B cell (primary cell): ENCODE measurements at regions not wholly inside any gene's neighbourhood (a gene's known extent, or its start where the extent isn't known, plus 50 kb on each side); places are given as distances from the start of the nearest gene placed in this dataset.

ENCODE experiments used
- ATAC-seq: fragments of 200-7000 bp; cut with Tn5 transposase; one replicate; pipeline ENCODE4 v1.10.0; 2021; ENCODE audit warnings: low read depth, mild to moderate bottlenecking, moderate number of reproducible peaks, moderate library complexity
- CTCF ChIA-PET: fragments of 350-600 bp; sonication (Branson Sonifier 250); formaldehyde crosslinking; loops from one replicate; lab custom pipeline; 2021; ENCODE audit warnings: antibody characterized with exemption, inconsistent platforms; lab: Charles Lee
- POLR2A ChIA-PET: fragments of 350-600 bp; sonication (Branson Sonifier 250); formaldehyde crosslinking; loops from one replicate; lab custom pipeline; 2021; ENCODE audit warnings: antibody characterized with exemption; lab: Charles Lee
- DNase-seq: peaks from one replicate; pipeline ENCODE4 v3.0.0; 2013
- H2AFZ ChIP-seq: 2 replicates; pipeline ENCODE4 v1.6.1; 2012; ENCODE audit warnings: mild to moderate bottlenecking, low read depth, low read length; ENCODE audit not compliant: insufficient read depth, poor library complexity, severe bottlenecking
- H3K27ac ChIP-seq, 2 donors: 1 replicate in 1 of 2; 2 replicates in 1 of 2; pipeline ENCODE4 v1.5.1; 2012 to 2013; ENCODE audit warnings: low read length in 2 of 2, mild to moderate bottlenecking in 2 of 2, moderate library complexity in 1 of 2
- H3K27me3 ChIP-seq, 4 experiments: fragments of 200-600 bp in 1 of 4; sonication (generic) in 1 of 4; replicated peaks in 1 of 4; 1 replicate in 2 of 4; 2 replicates in 2 of 4; pipeline versions ENCODE4 v1.6.1 to v1.7.0; 2013 to 2016; ENCODE audit warnings: low read length in 3 of 4, mild to moderate bottlenecking in 2 of 4, mixed read lengths in 1 of 4, moderate library complexity in 1 of 4; ENCODE audit not compliant: insufficient read depth in 4 of 4, control insufficient read depth in 3 of 4; ENCODE audit errors: control extremely low read depth in 1 of 4
- H3K36me3 ChIP-seq, 2 experiments: replicated peaks in 1 of 2; 1 replicate in 1 of 2; 2 replicates in 1 of 2; pipeline versions ENCODE4 v1.6.1 to v1.7.1; 2013; ENCODE audit warnings: low read length in 1 of 2; ENCODE audit not compliant: insufficient read depth in 2 of 2, control insufficient read depth in 1 of 2; ENCODE audit errors: control extremely low read depth in 1 of 2, extremely low read depth in 1 of 2
- H3K4me1 ChIP-seq, 2 donors: fragments of 200-600 bp in 1 of 2; sonication (generic) in 1 of 2; 1 replicate in 1 of 2; 2 replicates in 1 of 2; pipeline versions ENCODE4 v1.5.1 to v1.6.1; 2013 to 2017; ENCODE audit warnings: low read length in 2 of 2; ENCODE audit not compliant: control insufficient read depth in 2 of 2, insufficient read depth in 2 of 2
- H3K4me2 ChIP-seq: replicated peaks from 2 replicates; pipeline ENCODE3; 2012; ENCODE audit warnings: mild to moderate bottlenecking, low read depth, low read length; ENCODE audit not compliant: poor library complexity, severe bottlenecking
- H3K4me3 ChIP-seq, 5 experiments: fragments of 200-600 bp in 1 of 5; sonication (generic) in 1 of 5; 1 replicate in 3 of 5; 2 replicates in 2 of 5; pipeline versions ENCODE4 v1.5.1 to v1.7.0; 2011 to 2016; ENCODE audit warnings: low read length in 4 of 5, mild to moderate bottlenecking in 4 of 5, low read depth in 2 of 5, control low read depth in 1 of 5, moderate library complexity in 1 of 5; ENCODE audit not compliant: insufficient read depth in 1 of 5; ENCODE audit errors: control extremely low read depth in 1 of 5, extremely low read depth in 1 of 5
- H3K79me2 ChIP-seq: fragments of 200-600 bp; sonication (generic); one replicate; pipeline ENCODE4 v1.6.0; 2016; ENCODE audit warnings: low read length; ENCODE audit not compliant: control insufficient read depth, insufficient read depth
- H3K9ac ChIP-seq: fragments of 200-600 bp; sonication (generic); 2 replicates; pipeline ENCODE4 v1.6.1; 2017; ENCODE audit warnings: mild to moderate bottlenecking, low read length, moderate library complexity
- H3K9me3 ChIP-seq, 3 donors: one replicate each; pipeline versions ENCODE4 v1.6.1 to v1.7.1; 2013; ENCODE audit warnings: low read length in 2 of 3; ENCODE audit not compliant: control insufficient read depth in 2 of 3, insufficient read depth in 1 of 3; ENCODE audit errors: control extremely low read depth in 1 of 3
- H4K20me1 ChIP-seq: 2 replicates; pipeline ENCODE4 v1.6.0; 2012; ENCODE audit warnings: mild to moderate bottlenecking, low read length; ENCODE audit not compliant: insufficient read depth, control insufficient read depth, poor library complexity, severe bottlenecking
- H3K27ac Mint-ChIP-seq: one replicate; pipeline ENCODE4 v1.8.0; 2021; ENCODE audit warnings: mixed read lengths
- H3K27me3 Mint-ChIP-seq: one replicate; pipeline ENCODE4 v1.8.0; 2021; ENCODE audit warnings: mixed read lengths
- H3K4me1 Mint-ChIP-seq: one replicate; pipeline ENCODE4 v1.8.0; 2021; ENCODE audit warnings: mixed read lengths
- H3K4me3 Mint-ChIP-seq: one replicate; pipeline ENCODE4 v1.8.0; 2021; ENCODE audit warnings: mixed read lengths
- H3K9me3 Mint-ChIP-seq: one replicate; pipeline ENCODE4 v1.8.0; 2022; ENCODE audit warnings: mixed read lengths; ENCODE audit not compliant: insufficient read depth
- EZH2 ChIP-seq: IDR thresholded peaks from 2 replicates; pipeline ENCODE4 v1.6.1; 2012; ENCODE audit warnings: borderline replicate concordance, low read depth, mild to moderate bottlenecking, moderate library complexity, low read length; ENCODE audit not compliant: insufficient read depth, poor library complexity, severe bottlenecking
- WGBS: methylation state at CpG from one replicate; pipeline ENCODE4 v1.1.5; 2013; ENCODE audit warnings: missing lambda C conversion rate; ENCODE audit not compliant: insufficient coverage; 5-methylcytosine and 5-hydroxymethylcytosine counted together
- intact Hi-C: fragments of 100-400 bp; cut with micrococcal nuclease; formaldehyde crosslinking; loops from one replicate; pipeline ENCODE4 v1.10.0; 2022
- TF ChIP-seq, protein P1 (sequence below): fragments of 200-600 bp; IDR thresholded peaks from one replicate; pipeline ENCODE4 v1.8.0; 2022; ENCODE audit warnings: antibody characterized with exemption, mild to moderate bottlenecking

DNA sequence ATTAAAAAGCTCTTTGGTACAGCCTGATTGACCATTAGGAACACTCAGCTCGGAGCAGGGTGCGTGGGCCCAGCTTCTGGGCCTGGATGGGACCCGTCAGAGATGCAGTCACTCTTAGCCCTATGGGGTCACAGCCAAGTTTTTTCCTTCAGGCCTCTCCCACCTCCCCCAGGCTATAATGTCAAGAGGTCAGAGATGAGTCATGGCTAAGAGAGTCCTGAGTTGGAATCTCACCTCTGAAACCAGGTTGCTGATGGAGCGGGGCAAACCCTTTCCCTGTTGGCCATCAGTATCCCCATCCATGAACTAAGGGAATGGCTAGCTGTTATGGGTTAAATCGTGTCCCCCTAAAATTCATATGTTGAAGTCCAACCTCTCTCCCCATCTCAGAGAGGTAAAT, 195.9 kb upstream of the POU3F1 start:
- peaks cover 0 to 3% (median 0%) of the 10 kb centered on the region in 4 experiments for H3K27me3 ChIP-seq
- DNase-seq (no peak), ATAC-seq (no peak)
- no peaks in the 10 kb centered on the region for H3K4me1 ChIP-seq
- H3K36me3 ChIP-seq, result no peaks in the 10 kb centered on the region
- Mint-ChIP-seq H3K4me1 (no peaks in the 10 kb centered on the region), H3K27ac (no peak overlapping the region), H3K4me3 (no peak overlapping the region), H3K9me3 (no peaks in the 10 kb centered on the region), H3K27me3 (peaks cover 3% of the 10 kb centered on the region)
- TF ChIP-seq, protein P1, sequence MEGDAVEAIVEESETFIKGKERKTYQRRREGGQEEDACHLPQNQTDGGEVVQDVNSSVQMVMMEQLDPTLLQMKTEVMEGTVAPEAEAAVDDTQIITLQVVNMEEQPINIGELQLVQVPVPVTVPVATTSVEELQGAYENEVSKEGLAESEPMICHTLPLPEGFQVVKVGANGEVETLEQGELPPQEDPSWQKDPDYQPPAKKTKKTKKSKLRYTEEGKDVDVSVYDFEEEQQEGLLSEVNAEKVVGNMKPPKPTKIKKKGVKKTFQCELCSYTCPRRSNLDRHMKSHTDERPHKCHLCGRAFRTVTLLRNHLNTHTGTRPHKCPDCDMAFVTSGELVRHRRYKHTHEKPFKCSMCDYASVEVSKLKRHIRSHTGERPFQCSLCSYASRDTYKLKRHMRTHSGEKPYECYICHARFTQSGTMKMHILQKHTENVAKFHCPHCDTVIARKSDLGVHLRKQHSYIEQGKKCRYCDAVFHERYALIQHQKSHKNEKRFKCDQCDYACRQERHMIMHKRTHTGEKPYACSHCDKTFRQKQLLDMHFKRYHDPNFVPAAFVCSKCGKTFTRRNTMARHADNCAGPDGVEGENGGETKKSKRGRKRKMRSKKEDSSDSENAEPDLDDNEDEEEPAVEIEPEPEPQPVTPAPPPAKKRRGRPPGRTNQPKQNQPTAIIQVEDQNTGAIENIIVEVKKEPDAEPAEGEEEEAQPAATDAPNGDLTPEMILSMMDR, result no peak
- TF ChIP-seq EZH2, result no peak
- no peak overlapping the region for H3K27ac ChIP-seq
- no peak overlapping the region for H3K9ac ChIP-seq
- WGBS, result 100% methylated on average over 2 of the region's 5 CpGs
- H3K4me3 ChIP-seq, result no peak overlapping the region
- H3K9me3 ChIP-seq, result peaks cover 0 to 5% (median 0%) of the 10 kb centered on the region in 3 donors
- no peak overlapping the region for H2AFZ ChIP-seq
- H3K4me2 ChIP-seq, result no peak overlapping the region
- POLR2A ChIA-PET, result no interaction called here
- CTCF ChIA-PET, result no interaction called here
- H4K20me1 ChIP-seq, result no peaks in the 10 kb centered on the region
- intact Hi-C loops, result no loop called here
- H3K79me2 ChIP-seq, result no peaks in the 10 kb centered on the region

- POLR2A ChIA-PET, result no interaction called here
- Histone ChIP-seq H3K4me1 (no peaks in the 10 kb centered on the region), H3K36me3 (no peaks in the 10 kb centered on the region), H3K27me3 (no peaks in the 10 kb centered on the region), H3K4me3 (no peak overlapping the region), H3K79me2 (no peaks in the 10 kb centered on the region), H4K20me1 (no peaks in the 10 kb centered on the region), H3K4me2 (no peak overlapping the region), H3K9me3 (peaks cover 0 to 5% (median 0%) of the 10 kb centered on the region in 3 donors), H3K9ac (no peak overlapping the region), H3K27ac (no peak overlapping the region), H2AFZ (no peak overlapping the region)
- intact Hi-C loops, result no loop called here
- no peaks in the 10 kb centered on the region for H3K4me1 Mint-ChIP-seq
- 100% methylated on average over 1 of the region's 6 CpGs for WGBS
- no peaks in the 10 kb centered on the region for H3K27me3 Mint-ChIP-seq
- CTCF ChIA-PET, result no interaction called here
- TF ChIP-seq EZH2, result no peak
- TF ChIP-seq, protein P1, result no peak
- no peak overlapping the region for H3K27ac Mint-ChIP-seq
- ATAC-seq, result no peak
- DNase-seq, result no peak
- no peaks in the 10 kb centered on the region for H3K9me3 Mint-ChIP-seq
- H3K4me3 Mint-ChIP-seq, result no peak overlapping the region
Observed at GRCh38 chr1:38241594-38242334, 195.2 kb upstream of the POU3F1 start.
